ENCODE measurements at regions not wholly inside any gene's neighbourhood (a gene's known extent, or its start where the extent isn't known, plus 50 kb on each side); places are given as distances from the start of the nearest gene placed in this dataset.
A peak's percentile ranks its signal among the peaks of the same experiment; 100 is the strongest.

GRCh38 chr5:128905568-128906110, 59.6 kb upstream of the SLC27A6 start:
- FAIRE-seq (peak; percentile 85), DNase-seq (ENCODE audit: insufficient read length) (no peak)
- TF ChIP-seq TAF1 (IDR thresholded peaks at IDR 0.05; ENCODE audit: borderline replicate concordance, low read depth, low read length): no peak
- no peak for TF ChIP-seq POLR2A (IDR thresholded peaks at IDR 0.05; ENCODE audit: low read depth, low read length)
- TF ChIP-seq POLR2AphosphoS5 (IDR thresholded peaks at IDR 0.05; ENCODE audit: low read depth, low read length): no peak

GRCh38 chr5:128913551-128913950, 51.7 kb upstream of the SLC27A6 start:
- TF ChIP-seq POLR2AphosphoS5 (IDR thresholded peaks at IDR 0.05; ENCODE audit: low read depth, low read length): no peak
- TF ChIP-seq TAF1 (IDR thresholded peaks at IDR 0.05; ENCODE audit: borderline replicate concordance, low read depth, low read length): no peak
- no peak for TF ChIP-seq POLR2A (IDR thresholded peaks at IDR 0.05; ENCODE audit: low read depth, low read length)
- FAIRE-seq (peak; percentile 87), DNase-seq (ENCODE audit: insufficient read length) (no peak)
